GM23338 (cell line): ENCODE measurements at regions not wholly inside any gene's neighbourhood (a gene's known extent, or its start where the extent isn't known, plus 50 kb on each side); places are given as distances from the start of the nearest gene placed in this dataset.

Experiments
- ATAC-seq: fragments of 200-7000 bp; cut with Tn5 transposase; 3 replicates; pipeline ENCODE4 v1.9.1; 2020
- DNase-seq: peaks from one replicate; pipeline ENCODE4 v3.0.0-alpha.2; 2015; ENCODE audit warnings: low spot score
- H2AFZ ChIP-seq: fragments of 200-600 bp; sonication (generic); 2 replicates; pipeline ENCODE4 v1.8.0; 2016; ENCODE audit warnings: antibody characterized with exemption, mild to moderate bottlenecking, moderate library complexity
- H3F3A ChIP-seq: fragments of 200-600 bp; sonication (generic); replicated peaks from 2 replicates; pipeline ENCODE4 v1.8.0; 2017; ENCODE audit warnings: antibody characterized with exemption, mixed run types, low read depth
- H3K27ac ChIP-seq: fragments of 200-600 bp; sonication (generic); 2 replicates; pipeline ENCODE4 v1.6.1; 2016; ENCODE audit warnings: low read depth
- H3K27me3 ChIP-seq: fragments of 200-600 bp; sonication (generic); 2 replicates; pipeline ENCODE4 v1.8.0; 2016; ENCODE audit warnings: mild to moderate bottlenecking, mixed run types, moderate library complexity; ENCODE audit not compliant: insufficient read depth
- H3K36me3 ChIP-seq: fragments of 200-600 bp; sonication (generic); 2 replicates; pipeline ENCODE4 v1.8.0; 2016; ENCODE audit warnings: mild to moderate bottlenecking; ENCODE audit not compliant: insufficient read depth
- H3K4me1 ChIP-seq: fragments of 200-600 bp; sonication (generic); 2 replicates; pipeline ENCODE4 v1.8.0; 2016; ENCODE audit warnings: mild to moderate bottlenecking, moderate library complexity; ENCODE audit not compliant: insufficient read depth
- H3K4me2 ChIP-seq: fragments of 200-600 bp; sonication (generic); 2 replicates; pipeline ENCODE4 v1.7.1; 2017; ENCODE audit warnings: mixed run types
- H3K4me3 ChIP-seq: fragments of 200-600 bp; sonication (generic); 2 replicates; pipeline ENCODE4 v1.6.1; 2016; ENCODE audit warnings: mixed run types
- H3K79me2 ChIP-seq: fragments of 200-600 bp; sonication (generic); replicated peaks from 2 replicates; pipeline ENCODE4 v1.8.0; 2017; ENCODE audit warnings: mild to moderate bottlenecking; ENCODE audit not compliant: insufficient read depth
- H3K9me2 ChIP-seq: fragments of 200-600 bp; sonication (generic); 2 replicates; pipeline ENCODE4 v1.8.0; 2017; ENCODE audit not compliant: insufficient read depth
- H4K20me1 ChIP-seq: fragments of 200-600 bp; sonication (generic); replicated peaks from 2 replicates; pipeline ENCODE4 v1.8.0; 2017; ENCODE audit warnings: mild to moderate bottlenecking; ENCODE audit not compliant: insufficient read depth
- H3K27ac Mint-ChIP-seq: 2 replicates; pipeline ENCODE4 v1.8.0; 2020; ENCODE audit warnings: inconsistent platforms, mild to moderate bottlenecking, moderate library complexity, mixed read lengths
- H3K27me3 Mint-ChIP-seq: 3 replicates; pipeline ENCODE4 v1.8.0; 2022; ENCODE audit warnings: low read depth, mild to moderate bottlenecking, moderate library complexity, mixed read lengths, inconsistent platforms; ENCODE audit not compliant: insufficient read depth, poor library complexity
- H3K36me3 Mint-ChIP-seq: 3 replicates; pipeline ENCODE4 v1.8.0; 2021; ENCODE audit warnings: low read depth, mild to moderate bottlenecking, inconsistent platforms, moderate library complexity, mixed read lengths
- H3K4me1 Mint-ChIP-seq: 3 replicates; pipeline ENCODE4 v1.8.0; 2020; ENCODE audit warnings: mild to moderate bottlenecking, inconsistent platforms, mixed read lengths
- H3K4me3 Mint-ChIP-seq: 3 replicates; pipeline ENCODE4 v1.8.0; 2021; ENCODE audit warnings: moderate library complexity, mild to moderate bottlenecking, inconsistent platforms, mixed read lengths
- H3K9me3 Mint-ChIP-seq: 3 replicates; pipeline ENCODE4 v1.8.0; 2020; ENCODE audit warnings: moderate library complexity, mild to moderate bottlenecking, inconsistent platforms, mixed read lengths
- CREB1 ChIP-seq: fragments of 250-450 bp; sonication (Bioruptor Pico); IDR thresholded peaks from 2 replicates; pipeline ENCODE4 v1.5.0; 2020; ENCODE audit warnings: low read depth, mild to moderate bottlenecking, moderate library complexity
- CTCF ChIP-seq, 2 experiments: fragments of 200-600 bp in 1 of 2; sonication (generic) in 1 of 2; conservative IDR thresholded peaks; 2 replicates each; pipeline versions ENCODE4 v1.5.1 to v1.6.1; 2016 to 2017; ENCODE audit warnings: antibody characterized with exemption in 2 of 2, low read depth in 2 of 2, mild to moderate bottlenecking in 2 of 2, moderate library complexity in 1 of 2
- EZH2 ChIP-seq: fragments of 200-600 bp; sonication (generic); IDR thresholded peaks from one replicate; pipeline ENCODE4 v1.8.0; 2017; ENCODE audit warnings: antibody characterized with exemption, mild to moderate bottlenecking, low read depth; ENCODE audit not compliant: unreplicated experiment
- EZH2phosphoT487 ChIP-seq: fragments of 200-600 bp; sonication (generic); IDR thresholded peaks from one replicate; pipeline ENCODE4 v1.8.1; 2018; ENCODE audit warnings: antibody characterized with exemption; ENCODE audit not compliant: unreplicated experiment
- JUNB ChIP-seq: IDR thresholded peaks from one replicate; pipeline ENCODE4 v1.6.1; 2016; ENCODE audit warnings: antibody characterized with exemption; ENCODE audit not compliant: unreplicated experiment
- NANOG ChIP-seq: IDR thresholded peaks from 2 replicates; pipeline ENCODE4 v1.6.1; 2016; ENCODE audit warnings: antibody characterized with exemption, borderline replicate concordance
- POLR2AphosphoS5 ChIP-seq: IDR thresholded peaks from 2 replicates; pipeline ENCODE4 v1.6.1; 2016; ENCODE audit warnings: antibody characterized with exemption, low read depth
- STAT1 ChIP-seq: IDR thresholded peaks from one replicate; pipeline ENCODE4 v1.6.1; 2016; ENCODE audit warnings: antibody characterized with exemption; ENCODE audit not compliant: unreplicated experiment
- ZNF114 ChIP-seq: fragments of 250-450 bp; sonication (Bioruptor Pico); IDR thresholded peaks from 2 replicates; pipeline ENCODE4 v1.5.0; 2020; ENCODE audit warnings: mild to moderate bottlenecking, moderate library complexity
- ZNF331 ChIP-seq: fragments of 250-450 bp; sonication (Bioruptor Pico); IDR thresholded peaks from 2 replicates; pipeline ENCODE4 v1.5.0; 2020; ENCODE audit warnings: low read depth, mild to moderate bottlenecking, moderate library complexity
- ZNF462 ChIP-seq: fragments of 250-450 bp; sonication (Bioruptor Pico); IDR thresholded peaks from 2 replicates; pipeline ENCODE4 v1.5.0; 2020; ENCODE audit warnings: mild to moderate bottlenecking, moderate library complexity
- TF ChIP-seq, protein P1 (sequence below): IDR thresholded peaks from 2 replicates; pipeline ENCODE4 v1.6.1; 2016; ENCODE audit warnings: antibody characterized with exemption
- TF ChIP-seq, protein P2 (sequence below): IDR thresholded peaks from one replicate; pipeline ENCODE4 v1.6.1; 2018; ENCODE audit warnings: antibody characterized with exemption; ENCODE audit not compliant: unreplicated experiment

GRCh38 chr12:114750917-114751316 lies 66.9 kb upstream of the TBX3 start:
- Mint-ChIP-seq H3K9me3 (no peaks in the 10 kb centered on the region), H3K36me3 (no peaks in the 10 kb centered on the region), H3K27ac (no peak overlapping the region), H3K27me3 (peaks cover 24% of the 10 kb centered on the region), H3K4me1 (peaks cover 33% of the 10 kb centered on the region), H3K4me3 (no peak overlapping the region)
- Histone ChIP-seq H3K9me2 (no peaks in the 10 kb centered on the region), H3K27ac (no peak overlapping the region), H4K20me1 (no peaks in the 10 kb centered on the region), H3K79me2 (no peaks in the 10 kb centered on the region), H3K4me3 (no peak overlapping the region), H2AFZ (no peak overlapping the region), H3F3A (no peaks in the 10 kb centered on the region), H3K36me3 (no peaks in the 10 kb centered on the region), H3K4me2 (no peak overlapping the region), H3K27me3 (0 out of 2 replicates have a peak, but pooled peaks cover 9% of the 10 kb centered on the region), H3K4me1 (peaks cover 19% of the 10 kb centered on the region)
- TF ChIP-seq CREB1 (CRISPR knock-in tag) (no peak), JUNB (no peak), CTCF (conservative IDR thresholded peaks at IDR 0.05; ENCODE audit: low read depth in 2 of 2) (no peak), EZH2phosphoT487 (no peak), STAT1 (no peak), POLR2AphosphoS5 (no peak), ZNF462 (CRISPR knock-in tag) (no peak), ZNF114 (CRISPR knock-in tag) (no peak), ZNF331 (CRISPR knock-in tag) (no peak), NANOG (no peak), EZH2 (no peak)
- TF ChIP-seq, protein P1, sequence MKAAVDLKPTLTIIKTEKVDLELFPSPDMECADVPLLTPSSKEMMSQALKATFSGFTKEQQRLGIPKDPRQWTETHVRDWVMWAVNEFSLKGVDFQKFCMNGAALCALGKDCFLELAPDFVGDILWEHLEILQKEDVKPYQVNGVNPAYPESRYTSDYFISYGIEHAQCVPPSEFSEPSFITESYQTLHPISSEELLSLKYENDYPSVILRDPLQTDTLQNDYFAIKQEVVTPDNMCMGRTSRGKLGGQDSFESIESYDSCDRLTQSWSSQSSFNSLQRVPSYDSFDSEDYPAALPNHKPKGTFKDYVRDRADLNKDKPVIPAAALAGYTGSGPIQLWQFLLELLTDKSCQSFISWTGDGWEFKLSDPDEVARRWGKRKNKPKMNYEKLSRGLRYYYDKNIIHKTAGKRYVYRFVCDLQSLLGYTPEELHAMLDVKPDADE, result no peak
- TF ChIP-seq, protein P2, sequence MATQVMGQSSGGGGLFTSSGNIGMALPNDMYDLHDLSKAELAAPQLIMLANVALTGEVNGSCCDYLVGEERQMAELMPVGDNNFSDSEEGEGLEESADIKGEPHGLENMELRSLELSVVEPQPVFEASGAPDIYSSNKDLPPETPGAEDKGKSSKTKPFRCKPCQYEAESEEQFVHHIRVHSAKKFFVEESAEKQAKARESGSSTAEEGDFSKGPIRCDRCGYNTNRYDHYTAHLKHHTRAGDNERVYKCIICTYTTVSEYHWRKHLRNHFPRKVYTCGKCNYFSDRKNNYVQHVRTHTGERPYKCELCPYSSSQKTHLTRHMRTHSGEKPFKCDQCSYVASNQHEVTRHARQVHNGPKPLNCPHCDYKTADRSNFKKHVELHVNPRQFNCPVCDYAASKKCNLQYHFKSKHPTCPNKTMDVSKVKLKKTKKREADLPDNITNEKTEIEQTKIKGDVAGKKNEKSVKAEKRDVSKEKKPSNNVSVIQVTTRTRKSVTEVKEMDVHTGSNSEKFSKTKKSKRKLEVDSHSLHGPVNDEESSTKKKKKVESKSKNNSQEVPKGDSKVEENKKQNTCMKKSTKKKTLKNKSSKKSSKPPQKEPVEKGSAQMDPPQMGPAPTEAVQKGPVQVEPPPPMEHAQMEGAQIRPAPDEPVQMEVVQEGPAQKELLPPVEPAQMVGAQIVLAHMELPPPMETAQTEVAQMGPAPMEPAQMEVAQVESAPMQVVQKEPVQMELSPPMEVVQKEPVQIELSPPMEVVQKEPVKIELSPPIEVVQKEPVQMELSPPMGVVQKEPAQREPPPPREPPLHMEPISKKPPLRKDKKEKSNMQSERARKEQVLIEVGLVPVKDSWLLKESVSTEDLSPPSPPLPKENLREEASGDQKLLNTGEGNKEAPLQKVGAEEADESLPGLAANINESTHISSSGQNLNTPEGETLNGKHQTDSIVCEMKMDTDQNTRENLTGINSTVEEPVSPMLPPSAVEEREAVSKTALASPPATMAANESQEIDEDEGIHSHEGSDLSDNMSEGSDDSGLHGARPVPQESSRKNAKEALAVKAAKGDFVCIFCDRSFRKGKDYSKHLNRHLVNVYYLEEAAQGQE, result no peak
- DNase-seq (no peak), ATAC-seq (no peak)
